HCT116 (cell line): ENCODE measurements at regions not wholly inside any gene's neighbourhood (a gene's known extent, or its start where the extent isn't known, plus 50 kb on each side); places are given as distances from the start of the nearest gene placed in this dataset.

Experiments used
- ATAC-seq: fragments of 200-7000 bp; cut with Tn5 transposase; 2 replicates; pipeline ENCODE4 v1.9.1; 2020; ENCODE audit warnings: mild to moderate bottlenecking, moderate library complexity
- BruUV-seq: library from RNA; stranded (reverse); fragments of 400-500 nt; replicated peaks from 2 replicates; lab custom pipeline; 2021; lab: Mats Ljungman, UMichigan
- CTCF ChIA-PET: fragments of 300-600 bp; sonication (Branson Sonifier 250); formaldehyde crosslinking; loops from one replicate; lab custom pipeline; 2021; ENCODE audit warnings: antibody characterized with exemption; lab: Charles Lee
- POLR2A ChIA-PET: fragments of 300-600, 350-600 bp; sonication (Branson Sonifier 250); formaldehyde crosslinking; loops from one replicate; lab custom pipeline; 2021; ENCODE audit warnings: antibody characterized with exemption; lab: Charles Lee
- RAD21 ChIA-PET, 2 experiments: fragments of 300-600 bp; sonication (Branson Sonifier 250); formaldehyde crosslinking; loops; one replicate each; lab custom pipeline; 2023; ENCODE audit warnings: low total read pairs in 2 of 2; ENCODE audit not compliant: uncharacterized antibody in 2 of 2, unreplicated experiment in 2 of 2, low non-redundant PET in 1 of 2; lab: Charles Lee
- DNase-seq: peaks from one replicate; pipeline ENCODE4 v3.0.0-alpha.2; 2010; ENCODE audit warnings: low read depth, low spot score
- H2AFZ ChIP-seq: fragments of 200-600 bp; shearing (Covaris generic), sonication (generic); 2 replicates; pipeline ENCODE4 v1.6.1; 2017; ENCODE audit warnings: low read depth, mixed run types, mixed read lengths, antibody characterized with exemption, low read length; ENCODE audit not compliant: poor library complexity, severe bottlenecking
- H3K27ac ChIP-seq: 2 replicates; pipeline ENCODE4 v1.5.1; 2012; ENCODE audit warnings: low read depth, low read length
- H3K27me3 ChIP-seq: fragments of 200-600 bp; sonication (generic); 2 replicates; pipeline ENCODE4 v1.6.1; 2016; ENCODE audit warnings: mixed run types, low read length, mixed read lengths; ENCODE audit not compliant: insufficient read depth
- H3K36me3 ChIP-seq, 2 experiments: fragments of 200-500 bp in 1 of 2; fragments of 200-600 bp in 1 of 2; sonication (Bioruptor generic) in 1 of 2; sonication (generic) in 1 of 2; 2 replicates each; pipeline versions ENCODE4 v1.5.1 to v1.6.1; 2014 to 2016; ENCODE audit warnings: low read length in 2 of 2, inconsistent platforms in 1 of 2, mixed read lengths in 1 of 2, mixed run types in 1 of 2; ENCODE audit not compliant: insufficient read depth in 2 of 2, control insufficient read depth in 1 of 2
- H3K4me1 ChIP-seq, 2 experiments: fragments of 200-600 bp in 1 of 2; sonication (generic) in 1 of 2; 2 replicates each; pipeline versions ENCODE4 v1.5.1 to v1.6.1; 2012 to 2017; ENCODE audit warnings: low read length in 2 of 2, inconsistent platforms in 1 of 2, mild to moderate bottlenecking in 1 of 2, mixed read lengths in 1 of 2, mixed run types in 1 of 2, moderate library complexity in 1 of 2; ENCODE audit not compliant: insufficient read depth in 2 of 2, control insufficient read depth in 1 of 2
- H3K4me2 ChIP-seq: fragments of 200-600 bp; sonication (generic); 2 replicates; pipeline ENCODE4 v1.6.1; 2017; ENCODE audit warnings: mixed run types, low read length, mixed read lengths
- H3K4me3 ChIP-seq, 2 experiments: fragments of 200-600 bp in 1 of 2; sonication (generic) in 1 of 2; replicated peaks in 1 of 2; 2 replicates each; pipeline ENCODE4 v1.5.1; 2011 to 2016; ENCODE audit warnings: low read length in 2 of 2, control low read depth in 1 of 2, low read depth in 1 of 2, mild to moderate bottlenecking in 1 of 2, mixed read lengths in 1 of 2, mixed run types in 1 of 2
- H3K79me2 ChIP-seq: fragments of 200-600 bp; sonication (generic); 2 replicates; pipeline ENCODE4 v1.6.1; 2017; ENCODE audit warnings: mild to moderate bottlenecking, mixed run types, low read length, moderate library complexity, mixed read lengths; ENCODE audit not compliant: insufficient read depth
- H3K9ac ChIP-seq: fragments of 200-600 bp; sonication (generic); 2 replicates; pipeline ENCODE4 v1.6.1; 2016; ENCODE audit warnings: low read length, mixed read lengths
- H3K9me2 ChIP-seq: fragments of 200-600 bp; sonication (generic), shearing (Covaris generic); 2 replicates; pipeline ENCODE4 v1.6.1; 2017; ENCODE audit warnings: mixed run types, mild to moderate bottlenecking, moderate library complexity; ENCODE audit not compliant: insufficient read depth
- H3K9me3 ChIP-seq, 2 experiments: fragments of 200-500 bp in 1 of 2; fragments of 200-600 bp in 1 of 2; sonication (Bioruptor generic) in 1 of 2; sonication (generic) in 1 of 2; 2 replicates each; pipeline ENCODE4 v1.6.1; 2014 to 2017; ENCODE audit warnings: low read length in 2 of 2, mixed read lengths in 2 of 2, inconsistent platforms in 1 of 2, low read depth in 1 of 2, mild to moderate bottlenecking in 1 of 2, mixed run types in 1 of 2, moderate library complexity in 1 of 2; ENCODE audit not compliant: control insufficient read depth in 1 of 2, insufficient read depth in 1 of 2
- H4K20me1 ChIP-seq: fragments of 200-600 bp; sonication (generic), shearing (Covaris generic); 2 replicates; pipeline ENCODE4 v1.6.1; 2017; ENCODE audit warnings: mixed run types, mild to moderate bottlenecking, moderate library complexity; ENCODE audit not compliant: insufficient read depth
- CBX3 ChIP-seq: IDR thresholded peaks from 2 replicates; pipeline ENCODE4 v1.6.1; 2012; ENCODE audit warnings: low read depth
- CEBPB ChIP-seq: IDR thresholded peaks from 2 replicates; pipeline ENCODE4 v1.6.1; 2012; ENCODE audit warnings: low read depth
- ELF1 ChIP-seq: IDR thresholded peaks from 2 replicates; pipeline ENCODE4 v1.6.1; 2012; ENCODE audit warnings: low read depth, borderline replicate concordance
- EZH2phosphoT487 ChIP-seq: fragments of 200-600 bp; IDR thresholded peaks from 2 replicates; pipeline ENCODE4 v1.6.1; 2018; ENCODE audit warnings: antibody characterized with exemption, borderline replicate concordance
- JUND ChIP-seq: IDR thresholded peaks from 2 replicates; pipeline ENCODE4 v1.6.1; 2012
- POLR2A ChIP-seq: IDR thresholded peaks from 2 replicates; pipeline ENCODE4 v1.7.0; 2011; ENCODE audit warnings: borderline replicate concordance; ENCODE audit not compliant: insufficient read depth, insufficient read length; ENCODE audit errors: extremely low read depth
- RAD21 ChIP-seq: IDR thresholded peaks from 2 replicates; pipeline ENCODE4 v1.6.1; 2012; ENCODE audit warnings: low read depth, mild to moderate bottlenecking
- SRF ChIP-seq: IDR thresholded peaks from 2 replicates; pipeline ENCODE4 v1.6.1; 2012; ENCODE audit warnings: low read depth
- YY1 ChIP-seq: IDR thresholded peaks from 2 replicates; pipeline ENCODE4 v1.6.1; 2011; ENCODE audit warnings: low read length, low read depth, moderate library complexity, mild to moderate bottlenecking; ENCODE audit not compliant: insufficient replicate concordance; ENCODE audit errors: extremely low read depth
- ZFX ChIP-seq: fragments of 450-650 bp; IDR thresholded peaks from 2 replicates; pipeline ENCODE4 v1.6.1; 2017
- intact Hi-C: fragments of 100-400 bp; cut with micrococcal nuclease; formaldehyde crosslinking; loops from 2 replicates; pipeline ENCODE4 v1.10.0; 2022
- TF ChIP-seq, protein P1 (sequence below): IDR thresholded peaks from 2 replicates; pipeline ENCODE4 v1.6.1; 2012
- TF ChIP-seq, protein P2 (sequence below): IDR thresholded peaks from 2 replicates; pipeline ENCODE4 v1.6.1; 2011; ENCODE audit warnings: mild to moderate bottlenecking, low read length, moderate library complexity; ENCODE audit not compliant: insufficient replicate concordance; ENCODE audit errors: extremely low read depth
- TF ChIP-seq, protein P3 (sequence below): IDR thresholded peaks from 2 replicates; pipeline ENCODE4 v1.6.1; 2012; ENCODE audit warnings: low read depth
- TF ChIP-seq, protein P4 (sequence below), 3 experiments: fragments of 200-600 bp in 1 of 3; sonication (generic) in 1 of 3; IDR thresholded peaks in 2 of 3; conservative IDR thresholded peaks in 1 of 3; 2 replicates each; pipeline ENCODE4 v1.5.1; 2012 to 2017; ENCODE audit warnings: low read depth in 2 of 3, low read length in 2 of 3, antibody characterized with exemption in 1 of 3, borderline replicate concordance in 1 of 3, control low read depth in 1 of 3, mild to moderate bottlenecking in 1 of 3, mixed read lengths in 1 of 3, mixed run types in 1 of 3, moderate library complexity in 1 of 3; ENCODE audit not compliant: insufficient read depth in 1 of 3

DNA sequence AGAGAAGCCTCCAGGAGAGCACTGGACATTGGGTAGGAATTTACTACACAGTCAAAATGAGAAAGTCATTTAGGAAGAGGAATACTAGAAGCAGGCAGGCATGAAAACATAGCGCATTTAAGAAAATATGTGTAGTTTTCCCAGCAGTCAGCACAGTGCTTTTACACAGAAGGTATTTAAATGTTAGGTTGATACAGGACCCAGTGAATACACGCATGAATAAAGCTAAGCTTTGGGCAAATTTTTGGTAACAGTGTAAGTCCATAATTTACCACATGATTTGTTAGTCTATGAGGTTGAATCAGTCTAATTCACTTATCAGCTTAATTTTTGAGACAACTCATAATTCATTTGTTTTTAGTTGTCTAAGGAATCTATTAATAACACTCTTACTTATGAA lies 421.7 kb upstream of the CDH20 start:
- ChIA-PET RAD21 (no interaction called here), CTCF (no interaction called here), POLR2A (no interaction called here)
- H3K4me2 ChIP-seq, result no peak overlapping the region
- BruUV-seq, result no TSS peak
- no peaks in the 10 kb centered on the region for H3K9me3 ChIP-seq
- H3K4me1 ChIP-seq, result no peaks in the 10 kb centered on the region
- no peak overlapping the region for H2AFZ ChIP-seq
- H4K20me1 ChIP-seq, result no peaks in the 10 kb centered on the region
- intact Hi-C loops, result no loop called here
- H3K27ac ChIP-seq, result no peak overlapping the region
- H3K27me3 ChIP-seq, result 0 out of 2 replicates have a peak, but pooled peaks cover 2% of the 10 kb centered on the region
- H3K79me2 ChIP-seq, result no peaks in the 10 kb centered on the region
- no peak overlapping the region for H3K9ac ChIP-seq
- H3K9me2 ChIP-seq, result no peaks in the 10 kb centered on the region
- TF ChIP-seq, protein P1, sequence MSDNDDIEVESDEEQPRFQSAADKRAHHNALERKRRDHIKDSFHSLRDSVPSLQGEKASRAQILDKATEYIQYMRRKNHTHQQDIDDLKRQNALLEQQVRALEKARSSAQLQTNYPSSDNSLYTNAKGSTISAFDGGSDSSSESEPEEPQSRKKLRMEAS, result no peak
- TF ChIP-seq SRF (no peak), ZFX (no peak), ELF1 (no peak), JUND (no peak), YY1 (no peak), RAD21 (no peak), CEBPB (no peak), CBX3 (no peak), EZH2phosphoT487 (no peak), POLR2A (no peak)
- TF ChIP-seq, protein P2, sequence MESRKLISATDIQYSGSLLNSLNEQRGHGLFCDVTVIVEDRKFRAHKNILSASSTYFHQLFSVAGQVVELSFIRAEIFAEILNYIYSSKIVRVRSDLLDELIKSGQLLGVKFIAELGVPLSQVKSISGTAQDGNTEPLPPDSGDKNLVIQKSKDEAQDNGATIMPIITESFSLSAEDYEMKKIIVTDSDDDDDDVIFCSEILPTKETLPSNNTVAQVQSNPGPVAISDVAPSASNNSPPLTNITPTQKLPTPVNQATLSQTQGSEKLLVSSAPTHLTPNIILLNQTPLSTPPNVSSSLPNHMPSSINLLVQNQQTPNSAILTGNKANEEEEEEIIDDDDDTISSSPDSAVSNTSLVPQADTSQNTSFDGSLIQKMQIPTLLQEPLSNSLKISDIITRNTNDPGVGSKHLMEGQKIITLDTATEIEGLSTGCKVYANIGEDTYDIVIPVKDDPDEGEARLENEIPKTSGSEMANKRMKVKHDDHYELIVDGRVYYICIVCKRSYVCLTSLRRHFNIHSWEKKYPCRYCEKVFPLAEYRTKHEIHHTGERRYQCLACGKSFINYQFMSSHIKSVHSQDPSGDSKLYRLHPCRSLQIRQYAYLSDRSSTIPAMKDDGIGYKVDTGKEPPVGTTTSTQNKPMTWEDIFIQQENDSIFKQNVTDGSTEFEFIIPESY, result no peak
- TF ChIP-seq, protein P3, sequence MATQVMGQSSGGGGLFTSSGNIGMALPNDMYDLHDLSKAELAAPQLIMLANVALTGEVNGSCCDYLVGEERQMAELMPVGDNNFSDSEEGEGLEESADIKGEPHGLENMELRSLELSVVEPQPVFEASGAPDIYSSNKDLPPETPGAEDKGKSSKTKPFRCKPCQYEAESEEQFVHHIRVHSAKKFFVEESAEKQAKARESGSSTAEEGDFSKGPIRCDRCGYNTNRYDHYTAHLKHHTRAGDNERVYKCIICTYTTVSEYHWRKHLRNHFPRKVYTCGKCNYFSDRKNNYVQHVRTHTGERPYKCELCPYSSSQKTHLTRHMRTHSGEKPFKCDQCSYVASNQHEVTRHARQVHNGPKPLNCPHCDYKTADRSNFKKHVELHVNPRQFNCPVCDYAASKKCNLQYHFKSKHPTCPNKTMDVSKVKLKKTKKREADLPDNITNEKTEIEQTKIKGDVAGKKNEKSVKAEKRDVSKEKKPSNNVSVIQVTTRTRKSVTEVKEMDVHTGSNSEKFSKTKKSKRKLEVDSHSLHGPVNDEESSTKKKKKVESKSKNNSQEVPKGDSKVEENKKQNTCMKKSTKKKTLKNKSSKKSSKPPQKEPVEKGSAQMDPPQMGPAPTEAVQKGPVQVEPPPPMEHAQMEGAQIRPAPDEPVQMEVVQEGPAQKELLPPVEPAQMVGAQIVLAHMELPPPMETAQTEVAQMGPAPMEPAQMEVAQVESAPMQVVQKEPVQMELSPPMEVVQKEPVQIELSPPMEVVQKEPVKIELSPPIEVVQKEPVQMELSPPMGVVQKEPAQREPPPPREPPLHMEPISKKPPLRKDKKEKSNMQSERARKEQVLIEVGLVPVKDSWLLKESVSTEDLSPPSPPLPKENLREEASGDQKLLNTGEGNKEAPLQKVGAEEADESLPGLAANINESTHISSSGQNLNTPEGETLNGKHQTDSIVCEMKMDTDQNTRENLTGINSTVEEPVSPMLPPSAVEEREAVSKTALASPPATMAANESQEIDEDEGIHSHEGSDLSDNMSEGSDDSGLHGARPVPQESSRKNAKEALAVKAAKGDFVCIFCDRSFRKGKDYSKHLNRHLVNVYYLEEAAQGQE, result no peak
- TF ChIP-seq, protein P4, sequence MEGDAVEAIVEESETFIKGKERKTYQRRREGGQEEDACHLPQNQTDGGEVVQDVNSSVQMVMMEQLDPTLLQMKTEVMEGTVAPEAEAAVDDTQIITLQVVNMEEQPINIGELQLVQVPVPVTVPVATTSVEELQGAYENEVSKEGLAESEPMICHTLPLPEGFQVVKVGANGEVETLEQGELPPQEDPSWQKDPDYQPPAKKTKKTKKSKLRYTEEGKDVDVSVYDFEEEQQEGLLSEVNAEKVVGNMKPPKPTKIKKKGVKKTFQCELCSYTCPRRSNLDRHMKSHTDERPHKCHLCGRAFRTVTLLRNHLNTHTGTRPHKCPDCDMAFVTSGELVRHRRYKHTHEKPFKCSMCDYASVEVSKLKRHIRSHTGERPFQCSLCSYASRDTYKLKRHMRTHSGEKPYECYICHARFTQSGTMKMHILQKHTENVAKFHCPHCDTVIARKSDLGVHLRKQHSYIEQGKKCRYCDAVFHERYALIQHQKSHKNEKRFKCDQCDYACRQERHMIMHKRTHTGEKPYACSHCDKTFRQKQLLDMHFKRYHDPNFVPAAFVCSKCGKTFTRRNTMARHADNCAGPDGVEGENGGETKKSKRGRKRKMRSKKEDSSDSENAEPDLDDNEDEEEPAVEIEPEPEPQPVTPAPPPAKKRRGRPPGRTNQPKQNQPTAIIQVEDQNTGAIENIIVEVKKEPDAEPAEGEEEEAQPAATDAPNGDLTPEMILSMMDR (IDR thresholded peaks at IDR 0.05 in 2 of 3, conservative IDR thresholded peaks at IDR 0.05 in 1 of 3; ENCODE audit: borderline replicate concordance in 1 of 3, insufficient read depth in 1 of 3, low read depth in 2 of 3, low read length in 2 of 3), result no peak
- H3K36me3 ChIP-seq, result no peaks in the 10 kb centered on the region
- ATAC-seq, result no peak
- DNase-seq, result no peak
- H3K4me3 ChIP-seq, result no peak overlapping the region
